HG03439 (cell line): ENCODE measurements at regions not wholly inside any gene's neighbourhood (a gene's known extent, or its start where the extent isn't known, plus 50 kb on each side); places are given as distances from the start of the nearest gene placed in this dataset.

Experiments
- ATAC-seq: cut with Tn5 transposase; IDR thresholded peaks from one replicate; pipeline ENCODE4 v1.9.1; 2021; ENCODE audit warnings: mild to moderate bottlenecking, moderate library complexity; ENCODE audit not compliant: unreplicated experiment

- ATAC-seq: no peak
Observed at GRCh38 chr12:103093499-103094106, 136.1 kb downstream of the ASCL1 start.

- no peak for ATAC-seq
Observed at GRCh38 chr12:103097496-103097895, 140.0 kb downstream of the ASCL1 start.

- no peak for ATAC-seq
Observed at GRCh38 chr12:103100257-103100831, 142.9 kb downstream of the ASCL1 start.

GRCh38 chr12:103102225-103102744 lies 144.8 kb downstream of the ASCL1 start:
- ATAC-seq: peak; percentile 83

GRCh38 chr12:103105971-103106597 lies 148.6 kb downstream of the ASCL1 start:
- ATAC-seq: peak; percentile 52

GRCh38 chr12:103109861-103110260 lies 152.4 kb downstream of the ASCL1 start:
- ATAC-seq: no peak

GRCh38 chr12:103114296-103115055 lies 157.0 kb downstream of the ASCL1 start:
- ATAC-seq: peak; percentile 97

- ATAC-seq: no peak
Observed at GRCh38 chr12:103128862-103129501, 171.5 kb downstream of the ASCL1 start.

GRCh38 chr12:103130564-103130963 lies 173.1 kb downstream of the ASCL1 start:
- ATAC-seq: no peak

GRCh38 chr12:103138538-103138937 lies 181.1 kb downstream of the ASCL1 start:
- ATAC-seq: no peak

GRCh38 chr12:103139876-103140275 lies 182.4 kb downstream of the ASCL1 start:
- ATAC-seq: no peak

GRCh38 chr12:103140286-103140685 lies 182.8 kb downstream of the ASCL1 start:
- ATAC-seq: no peak

GRCh38 chr12:103144278-103144677 lies 186.8 kb downstream of the ASCL1 start:
- no peak for ATAC-seq

GRCh38 chr12:103160622-103161021 lies 203.1 kb downstream of the ASCL1 start:
- no peak for ATAC-seq

- no peak for ATAC-seq
Observed at GRCh38 chr12:103161582-103162362, 204.3 kb downstream of the ASCL1 start.

GRCh38 chr12:103166949-103167348 lies 209.5 kb downstream of the ASCL1 start:
- no peak for ATAC-seq

GRCh38 chr12:103172447-103173112 lies 215.1 kb downstream of the ASCL1 start:
- no peak for ATAC-seq

- no peak for ATAC-seq
Observed at GRCh38 chr12:103175625-103176024, 218.2 kb downstream of the ASCL1 start.

GRCh38 chr12:103177639-103178255 lies 220.3 kb downstream of the ASCL1 start:
- ATAC-seq: no peak
